ENCODE measurements at regions not wholly inside any gene's neighbourhood (a gene's known extent, or its start where the extent isn't known, plus 50 kb on each side); places are given as distances from the start of the nearest gene placed in this dataset.

DNA sequence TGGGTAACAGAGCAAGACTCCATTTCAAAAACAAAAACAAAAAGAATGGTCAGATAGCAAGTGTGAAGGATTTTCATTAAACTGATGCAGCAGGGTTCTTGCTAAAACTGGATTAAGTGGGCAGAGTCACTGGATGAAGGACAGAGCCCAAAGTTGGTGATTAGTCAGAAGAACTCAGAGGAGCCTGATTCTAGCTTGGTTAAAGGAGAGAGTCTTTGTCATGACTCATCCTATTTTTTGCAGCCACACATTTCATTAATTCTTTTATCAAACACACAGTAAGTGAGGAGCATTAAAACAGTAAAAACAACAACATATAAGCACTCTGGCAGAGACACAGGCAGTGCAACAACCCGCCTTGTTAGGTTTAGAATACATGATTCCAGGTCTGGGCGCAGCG lies 56.0 kb upstream of the EDARADD start (continued):
- TF ChIP-seq, protein P1, sequence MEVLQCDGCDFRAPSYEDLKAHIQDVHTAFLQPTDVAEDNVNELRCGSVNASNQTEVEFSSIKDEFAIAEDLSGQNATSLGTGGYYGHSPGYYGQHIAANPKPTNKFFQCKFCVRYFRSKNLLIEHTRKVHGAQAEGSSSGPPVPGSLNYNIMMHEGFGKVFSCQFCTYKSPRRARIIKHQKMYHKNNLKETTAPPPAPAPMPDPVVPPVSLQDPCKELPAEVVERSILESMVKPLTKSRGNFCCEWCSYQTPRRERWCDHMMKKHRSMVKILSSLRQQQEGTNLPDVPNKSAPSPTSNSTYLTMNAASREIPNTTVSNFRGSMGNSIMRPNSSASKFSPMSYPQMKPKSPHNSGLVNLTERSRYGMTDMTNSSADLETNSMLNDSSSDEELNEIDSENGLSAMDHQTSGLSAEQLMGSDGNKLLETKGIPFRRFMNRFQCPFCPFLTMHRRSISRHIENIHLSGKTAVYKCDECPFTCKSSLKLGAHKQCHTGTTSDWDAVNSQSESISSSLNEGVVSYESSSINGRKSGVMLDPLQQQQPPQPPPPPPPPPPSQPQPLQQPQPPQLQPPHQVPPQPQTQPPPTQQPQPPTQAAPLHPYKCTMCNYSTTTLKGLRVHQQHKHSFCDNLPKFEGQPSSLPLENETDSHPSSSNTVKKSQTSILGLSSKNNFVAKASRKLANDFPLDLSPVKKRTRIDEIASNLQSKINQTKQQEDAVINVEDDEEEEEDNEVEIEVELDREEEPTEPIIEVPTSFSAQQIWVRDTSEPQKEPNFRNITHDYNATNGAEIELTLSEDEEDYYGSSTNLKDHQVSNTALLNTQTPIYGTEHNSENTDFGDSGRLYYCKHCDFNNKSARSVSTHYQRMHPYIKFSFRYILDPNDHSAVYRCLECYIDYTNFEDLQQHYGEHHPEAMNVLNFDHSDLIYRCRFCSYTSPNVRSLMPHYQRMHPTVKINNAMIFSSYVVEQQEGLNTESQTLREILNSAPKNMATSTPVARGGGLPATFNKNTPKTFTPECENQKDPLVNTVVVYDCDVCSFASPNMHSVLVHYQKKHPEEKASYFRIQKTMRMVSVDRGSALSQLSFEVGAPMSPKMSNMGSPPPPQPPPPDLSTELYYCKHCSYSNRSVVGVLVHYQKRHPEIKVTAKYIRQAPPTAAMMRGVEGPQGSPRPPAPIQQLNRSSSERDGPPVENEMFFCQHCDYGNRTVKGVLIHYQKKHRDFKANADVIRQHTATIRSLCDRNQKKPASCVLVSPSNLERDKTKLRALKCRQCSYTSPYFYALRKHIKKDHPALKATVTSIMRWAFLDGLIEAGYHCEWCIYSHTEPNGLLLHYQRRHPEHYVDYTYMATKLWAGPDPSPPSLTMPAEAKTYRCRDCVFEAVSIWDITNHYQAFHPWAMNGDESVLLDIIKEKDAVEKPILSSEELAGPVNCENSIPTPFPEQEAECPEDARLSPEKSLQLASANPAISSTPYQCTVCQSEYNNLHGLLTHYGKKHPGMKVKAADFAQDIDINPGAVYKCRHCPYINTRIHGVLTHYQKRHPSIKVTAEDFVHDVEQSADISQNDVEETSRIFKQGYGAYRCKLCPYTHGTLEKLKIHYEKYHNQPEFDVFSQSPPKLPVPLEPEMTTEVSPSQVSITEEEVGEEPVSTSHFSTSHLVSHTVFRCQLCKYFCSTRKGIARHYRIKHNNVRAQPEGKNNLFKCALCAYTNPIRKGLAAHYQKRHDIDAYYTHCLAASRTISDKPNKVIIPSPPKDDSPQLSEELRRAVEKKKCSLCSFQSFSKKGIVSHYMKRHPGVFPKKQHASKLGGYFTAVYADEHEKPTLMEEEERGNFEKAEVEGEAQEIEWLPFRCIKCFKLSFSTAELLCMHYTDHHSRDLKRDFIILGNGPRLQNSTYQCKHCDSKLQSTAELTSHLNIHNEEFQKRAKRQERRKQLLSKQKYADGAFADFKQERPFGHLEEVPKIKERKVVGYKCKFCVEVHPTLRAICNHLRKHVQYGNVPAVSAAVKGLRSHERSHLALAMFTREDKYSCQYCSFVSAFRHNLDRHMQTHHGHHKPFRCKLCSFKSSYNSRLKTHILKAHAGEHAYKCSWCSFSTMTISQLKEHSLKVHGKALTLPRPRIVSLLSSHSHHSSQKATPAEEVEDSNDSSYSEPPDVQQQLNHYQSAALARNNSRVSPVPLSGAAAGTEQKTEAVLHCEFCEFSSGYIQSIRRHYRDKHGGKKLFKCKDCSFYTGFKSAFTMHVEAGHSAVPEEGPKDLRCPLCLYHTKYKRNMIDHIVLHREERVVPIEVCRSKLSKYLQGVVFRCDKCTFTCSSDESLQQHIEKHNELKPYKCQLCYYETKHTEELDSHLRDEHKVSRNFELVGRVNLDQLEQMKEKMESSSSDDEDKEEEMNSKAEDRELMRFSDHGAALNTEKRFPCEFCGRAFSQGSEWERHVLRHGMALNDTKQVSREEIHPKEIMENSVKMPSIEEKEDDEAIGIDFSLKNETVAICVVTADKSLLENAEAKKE (CRISPR knock-in tag; IDR thresholded peaks at IDR 0.05) = no peak
- no peak for TF ChIP-seq ZNF114 (CRISPR knock-in tag; IDR thresholded peaks at IDR 0.05)
- TF ChIP-seq STAT1 (IDR thresholded peaks at IDR 0.05; ENCODE audit: unreplicated experiment) = no peak
- TF ChIP-seq JUNB (IDR thresholded peaks at IDR 0.05; ENCODE audit: unreplicated experiment) = no peak
- TF ChIP-seq EZH2 (IDR thresholded peaks at IDR 0.05; ENCODE audit: low read depth, unreplicated experiment) = no peak
- no peak for TF ChIP-seq ZNF331 (CRISPR knock-in tag; IDR thresholded peaks at IDR 0.05; ENCODE audit: low read depth)
- TF ChIP-seq NANOG (IDR thresholded peaks at IDR 0.05; ENCODE audit: borderline replicate concordance) = no peak

DNA sequence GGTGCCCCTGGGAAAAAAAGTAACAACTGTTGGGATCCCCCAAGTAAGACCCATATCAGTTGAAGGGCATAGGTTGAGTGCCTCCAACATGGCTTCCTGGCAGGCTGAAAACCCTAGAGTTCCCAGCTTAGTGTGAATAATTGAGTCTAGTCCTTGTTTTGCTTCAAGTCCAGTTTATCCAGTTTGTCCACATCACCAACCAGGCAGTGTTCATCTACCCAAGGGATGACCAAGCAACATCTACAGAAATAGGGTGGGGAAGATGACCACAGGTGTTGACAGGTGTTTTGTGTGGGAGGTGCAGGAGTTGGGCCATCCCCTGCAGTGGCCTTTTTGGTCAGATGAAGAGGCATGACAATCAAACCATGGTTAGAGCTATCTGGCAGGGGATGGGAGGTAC lies 54.3 kb upstream of the ERO1B start:
- H3K79me2 ChIP-seq (replicated peaks; ENCODE audit: insufficient read depth) = no peaks in the 10 kb centered on the region
- Mint-ChIP-seq H3K36me3 (ENCODE audit: low read depth) (no peaks in the 10 kb centered on the region), H3K27me3 (ENCODE audit: insufficient read depth, low read depth, poor library complexity) (no peaks in the 10 kb centered on the region), H3K4me3 (no peak overlapping the region), H3K4me1 (no peaks in the 10 kb centered on the region), H3K9me3 (no peaks in the 10 kb centered on the region), H3K27ac (no peak overlapping the region)
- H3K4me3 ChIP-seq = no peak overlapping the region
- ATAC-seq (no peak), DNase-seq (ENCODE audit: low spot score) (no peak)
- H3K36me3 ChIP-seq (ENCODE audit: insufficient read depth) = no peaks in the 10 kb centered on the region
- no peak overlapping the region for H3K4me2 ChIP-seq
- no peak overlapping the region for H3K27ac ChIP-seq (ENCODE audit: low read depth)
- no peaks in the 10 kb centered on the region for H4K20me1 ChIP-seq (replicated peaks; ENCODE audit: insufficient read depth)
- no peaks in the 10 kb centered on the region for H3K27me3 ChIP-seq (ENCODE audit: insufficient read depth)
- TF ChIP-seq, protein P2, sequence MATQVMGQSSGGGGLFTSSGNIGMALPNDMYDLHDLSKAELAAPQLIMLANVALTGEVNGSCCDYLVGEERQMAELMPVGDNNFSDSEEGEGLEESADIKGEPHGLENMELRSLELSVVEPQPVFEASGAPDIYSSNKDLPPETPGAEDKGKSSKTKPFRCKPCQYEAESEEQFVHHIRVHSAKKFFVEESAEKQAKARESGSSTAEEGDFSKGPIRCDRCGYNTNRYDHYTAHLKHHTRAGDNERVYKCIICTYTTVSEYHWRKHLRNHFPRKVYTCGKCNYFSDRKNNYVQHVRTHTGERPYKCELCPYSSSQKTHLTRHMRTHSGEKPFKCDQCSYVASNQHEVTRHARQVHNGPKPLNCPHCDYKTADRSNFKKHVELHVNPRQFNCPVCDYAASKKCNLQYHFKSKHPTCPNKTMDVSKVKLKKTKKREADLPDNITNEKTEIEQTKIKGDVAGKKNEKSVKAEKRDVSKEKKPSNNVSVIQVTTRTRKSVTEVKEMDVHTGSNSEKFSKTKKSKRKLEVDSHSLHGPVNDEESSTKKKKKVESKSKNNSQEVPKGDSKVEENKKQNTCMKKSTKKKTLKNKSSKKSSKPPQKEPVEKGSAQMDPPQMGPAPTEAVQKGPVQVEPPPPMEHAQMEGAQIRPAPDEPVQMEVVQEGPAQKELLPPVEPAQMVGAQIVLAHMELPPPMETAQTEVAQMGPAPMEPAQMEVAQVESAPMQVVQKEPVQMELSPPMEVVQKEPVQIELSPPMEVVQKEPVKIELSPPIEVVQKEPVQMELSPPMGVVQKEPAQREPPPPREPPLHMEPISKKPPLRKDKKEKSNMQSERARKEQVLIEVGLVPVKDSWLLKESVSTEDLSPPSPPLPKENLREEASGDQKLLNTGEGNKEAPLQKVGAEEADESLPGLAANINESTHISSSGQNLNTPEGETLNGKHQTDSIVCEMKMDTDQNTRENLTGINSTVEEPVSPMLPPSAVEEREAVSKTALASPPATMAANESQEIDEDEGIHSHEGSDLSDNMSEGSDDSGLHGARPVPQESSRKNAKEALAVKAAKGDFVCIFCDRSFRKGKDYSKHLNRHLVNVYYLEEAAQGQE (IDR thresholded peaks at IDR 0.05; ENCODE audit: unreplicated experiment) = no peak
- no peak for TF ChIP-seq NANOG (IDR thresholded peaks at IDR 0.05; ENCODE audit: borderline replicate concordance)
- TF ChIP-seq EZH2phosphoT487 (IDR thresholded peaks at IDR 0.05; ENCODE audit: unreplicated experiment) = no peak
- no peak for TF ChIP-seq STAT1 (IDR thresholded peaks at IDR 0.05; ENCODE audit: unreplicated experiment)
- TF ChIP-seq ZNF114 (CRISPR knock-in tag; IDR thresholded peaks at IDR 0.05) = no peak
- TF ChIP-seq CREB1 (CRISPR knock-in tag; IDR thresholded peaks at IDR 0.05; ENCODE audit: low read depth) = no peak
- TF ChIP-seq EZH2 (IDR thresholded peaks at IDR 0.05; ENCODE audit: low read depth, unreplicated experiment) = no peak
- TF ChIP-seq, protein P3, sequence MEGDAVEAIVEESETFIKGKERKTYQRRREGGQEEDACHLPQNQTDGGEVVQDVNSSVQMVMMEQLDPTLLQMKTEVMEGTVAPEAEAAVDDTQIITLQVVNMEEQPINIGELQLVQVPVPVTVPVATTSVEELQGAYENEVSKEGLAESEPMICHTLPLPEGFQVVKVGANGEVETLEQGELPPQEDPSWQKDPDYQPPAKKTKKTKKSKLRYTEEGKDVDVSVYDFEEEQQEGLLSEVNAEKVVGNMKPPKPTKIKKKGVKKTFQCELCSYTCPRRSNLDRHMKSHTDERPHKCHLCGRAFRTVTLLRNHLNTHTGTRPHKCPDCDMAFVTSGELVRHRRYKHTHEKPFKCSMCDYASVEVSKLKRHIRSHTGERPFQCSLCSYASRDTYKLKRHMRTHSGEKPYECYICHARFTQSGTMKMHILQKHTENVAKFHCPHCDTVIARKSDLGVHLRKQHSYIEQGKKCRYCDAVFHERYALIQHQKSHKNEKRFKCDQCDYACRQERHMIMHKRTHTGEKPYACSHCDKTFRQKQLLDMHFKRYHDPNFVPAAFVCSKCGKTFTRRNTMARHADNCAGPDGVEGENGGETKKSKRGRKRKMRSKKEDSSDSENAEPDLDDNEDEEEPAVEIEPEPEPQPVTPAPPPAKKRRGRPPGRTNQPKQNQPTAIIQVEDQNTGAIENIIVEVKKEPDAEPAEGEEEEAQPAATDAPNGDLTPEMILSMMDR (conservative IDR thresholded peaks at IDR 0.05; ENCODE audit: low read depth in 2 of 2) = no peak
- TF ChIP-seq, protein P4, sequence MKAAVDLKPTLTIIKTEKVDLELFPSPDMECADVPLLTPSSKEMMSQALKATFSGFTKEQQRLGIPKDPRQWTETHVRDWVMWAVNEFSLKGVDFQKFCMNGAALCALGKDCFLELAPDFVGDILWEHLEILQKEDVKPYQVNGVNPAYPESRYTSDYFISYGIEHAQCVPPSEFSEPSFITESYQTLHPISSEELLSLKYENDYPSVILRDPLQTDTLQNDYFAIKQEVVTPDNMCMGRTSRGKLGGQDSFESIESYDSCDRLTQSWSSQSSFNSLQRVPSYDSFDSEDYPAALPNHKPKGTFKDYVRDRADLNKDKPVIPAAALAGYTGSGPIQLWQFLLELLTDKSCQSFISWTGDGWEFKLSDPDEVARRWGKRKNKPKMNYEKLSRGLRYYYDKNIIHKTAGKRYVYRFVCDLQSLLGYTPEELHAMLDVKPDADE (IDR thresholded peaks at IDR 0.05) = no peak
- TF ChIP-seq POLR2AphosphoS5 (IDR thresholded peaks at IDR 0.05; ENCODE audit: low read depth) = no peak
- no peaks in the 10 kb centered on the region for H3K9me2 ChIP-seq (ENCODE audit: insufficient read depth)
- no peaks in the 10 kb centered on the region for H3F3A ChIP-seq (replicated peaks; ENCODE audit: low read depth)
- H3K4me1 ChIP-seq (ENCODE audit: insufficient read depth) = no peaks in the 10 kb centered on the region
- no peak overlapping the region for H2AFZ ChIP-seq
